Skin of body (tissue), 1 donor: ENCODE measurements at regions not wholly inside any gene's neighbourhood (a gene's known extent, or its start where the extent isn't known, plus 50 kb on each side); places are given as distances from the start of the nearest gene placed in this dataset.
"Not testable (repeated sequence)": the region's sequence is repeated elsewhere in the genome, so short reads cannot be mapped to it uniquely, and the experiment has no call there.

ENCODE experiments used
- DNase-seq: peaks from one replicate; lab custom pipeline; 2025; lab: John Stamatoyannopoulos, UW

DNA sequence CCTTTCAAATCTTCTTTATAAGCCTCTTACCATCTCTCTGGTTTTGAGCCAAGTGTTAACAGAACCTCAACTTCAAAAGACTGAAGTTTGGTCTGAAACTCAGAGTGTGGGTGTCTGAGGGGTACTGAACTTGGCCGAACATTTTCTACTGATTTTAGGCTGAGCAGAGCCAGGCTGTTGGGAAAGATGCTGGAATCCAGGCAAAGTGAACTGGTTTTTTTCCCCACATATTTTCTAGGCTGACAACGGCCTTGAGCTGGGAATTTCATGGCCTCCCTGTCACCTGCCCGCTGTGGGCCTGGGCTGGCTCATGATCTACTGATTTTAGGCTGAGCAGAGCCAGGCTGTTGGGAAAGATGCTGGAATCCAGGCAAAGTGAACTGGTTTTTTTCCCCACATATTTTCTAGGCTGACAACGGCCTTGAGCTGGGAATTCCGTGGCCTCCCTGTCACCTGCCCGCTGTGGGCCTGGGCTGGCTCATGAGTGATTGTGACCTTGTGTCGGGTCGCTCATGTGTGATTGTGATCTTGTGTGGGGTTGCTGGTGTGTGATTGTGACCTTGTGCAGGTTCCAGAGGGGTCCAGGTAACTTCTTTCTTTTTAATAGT is 204.4 kb downstream of the NPIPB11 start:
- not testable (repeated sequence) for DNase-seq

DNA sequence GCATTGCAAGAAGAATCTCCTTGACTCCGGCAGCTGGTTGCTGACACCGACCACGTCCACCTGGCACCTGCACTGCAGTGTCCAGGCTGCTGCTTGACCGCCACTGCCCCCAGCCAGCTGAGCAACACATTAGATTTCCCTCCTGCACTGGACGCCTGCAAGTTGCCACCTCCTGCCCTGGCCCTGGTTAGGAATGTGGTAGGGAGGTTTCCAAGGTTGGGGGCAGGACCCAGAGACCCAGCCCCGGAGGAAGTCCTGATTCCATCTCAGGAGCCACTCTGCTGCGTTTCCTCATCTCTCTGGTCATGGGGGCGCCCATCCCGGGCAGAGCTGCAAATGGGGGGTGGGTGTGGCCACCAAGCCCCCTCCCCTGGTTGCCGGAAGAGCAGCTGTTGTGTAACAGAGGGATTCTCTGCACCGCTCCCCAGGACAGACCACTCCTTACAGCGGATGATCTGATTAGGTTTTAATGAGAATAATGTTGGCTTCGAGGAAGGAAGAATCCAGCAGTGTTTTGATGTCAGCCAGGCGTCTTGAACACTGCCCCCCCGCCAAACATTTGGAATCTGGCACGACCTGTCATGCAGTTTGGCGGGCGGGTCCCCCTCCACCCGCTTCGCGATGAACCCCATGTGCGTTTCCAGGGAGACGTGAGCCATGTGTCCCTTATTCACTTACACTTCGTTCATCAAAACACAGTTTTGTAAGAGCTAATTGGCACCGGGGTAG is 205.1 kb downstream of the NPIPB11 start:
- peak; percentile 57 for DNase-seq

DNA sequence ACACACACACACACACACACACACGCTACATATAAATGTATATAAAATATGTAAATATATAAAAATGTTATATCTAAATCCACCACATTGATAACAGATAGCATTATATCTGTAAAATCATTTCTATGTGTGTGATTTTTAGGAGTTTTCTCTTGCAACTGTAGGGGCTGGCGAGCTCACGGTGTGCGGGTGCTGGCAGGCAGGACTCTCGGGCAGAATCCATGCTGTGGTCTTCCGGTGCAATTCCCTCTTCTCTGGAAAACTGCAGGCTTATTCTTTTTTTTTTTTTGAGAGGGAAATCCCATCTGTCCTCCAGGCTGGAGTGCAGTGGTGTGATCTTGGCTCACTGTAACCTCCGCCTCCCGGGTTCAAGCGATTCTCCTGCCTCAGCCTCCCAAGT is 205.8 kb downstream of the NPIPB11 start:
- DNase-seq: not testable (repeated sequence)

DNA sequence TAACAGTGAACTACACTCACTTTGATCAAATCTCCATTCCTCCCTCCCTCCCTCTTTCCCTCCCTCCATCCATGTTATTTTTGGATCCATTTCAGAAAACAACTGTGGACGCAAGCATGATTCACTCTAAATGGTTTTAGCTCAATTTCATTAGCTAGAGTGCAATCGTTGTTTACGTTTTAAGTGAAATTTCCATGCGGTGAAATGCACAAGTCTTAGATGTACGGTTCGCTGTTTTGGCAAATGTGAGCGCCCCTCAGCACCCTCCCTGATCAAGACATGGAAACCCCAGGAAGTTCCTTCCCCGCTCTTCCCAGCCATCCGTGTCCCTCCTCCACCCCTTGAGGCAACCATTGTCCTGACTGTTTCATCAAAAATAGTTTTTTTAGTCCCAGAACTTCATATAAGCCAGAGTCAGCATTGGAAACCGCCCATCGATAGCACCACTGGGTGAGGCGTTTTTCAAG is 206.3 kb downstream of the NPIPB11 start:
- not testable (repeated sequence) for DNase-seq

DNA sequence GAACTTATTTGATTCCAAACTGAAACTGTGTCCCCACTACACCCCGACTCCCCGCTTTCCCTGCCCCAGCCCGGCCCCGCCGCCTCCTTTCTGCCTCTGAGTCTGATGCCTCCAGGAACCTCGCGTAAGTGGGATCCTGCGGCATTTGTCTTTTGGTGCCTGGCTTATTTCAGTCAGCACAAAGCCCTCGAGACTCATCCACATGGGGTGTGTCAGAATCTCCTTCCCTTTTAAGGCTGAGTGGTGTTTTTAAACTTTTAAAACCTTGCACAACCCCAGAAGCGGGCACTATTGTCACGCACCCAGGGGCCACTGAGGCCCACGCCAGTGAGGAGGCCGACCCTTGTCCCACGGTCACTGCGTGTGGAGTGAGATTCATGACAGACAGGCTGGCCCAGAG is 206.9 kb downstream of the NPIPB11 start:
- DNase-seq: not testable (repeated sequence)

DNA sequence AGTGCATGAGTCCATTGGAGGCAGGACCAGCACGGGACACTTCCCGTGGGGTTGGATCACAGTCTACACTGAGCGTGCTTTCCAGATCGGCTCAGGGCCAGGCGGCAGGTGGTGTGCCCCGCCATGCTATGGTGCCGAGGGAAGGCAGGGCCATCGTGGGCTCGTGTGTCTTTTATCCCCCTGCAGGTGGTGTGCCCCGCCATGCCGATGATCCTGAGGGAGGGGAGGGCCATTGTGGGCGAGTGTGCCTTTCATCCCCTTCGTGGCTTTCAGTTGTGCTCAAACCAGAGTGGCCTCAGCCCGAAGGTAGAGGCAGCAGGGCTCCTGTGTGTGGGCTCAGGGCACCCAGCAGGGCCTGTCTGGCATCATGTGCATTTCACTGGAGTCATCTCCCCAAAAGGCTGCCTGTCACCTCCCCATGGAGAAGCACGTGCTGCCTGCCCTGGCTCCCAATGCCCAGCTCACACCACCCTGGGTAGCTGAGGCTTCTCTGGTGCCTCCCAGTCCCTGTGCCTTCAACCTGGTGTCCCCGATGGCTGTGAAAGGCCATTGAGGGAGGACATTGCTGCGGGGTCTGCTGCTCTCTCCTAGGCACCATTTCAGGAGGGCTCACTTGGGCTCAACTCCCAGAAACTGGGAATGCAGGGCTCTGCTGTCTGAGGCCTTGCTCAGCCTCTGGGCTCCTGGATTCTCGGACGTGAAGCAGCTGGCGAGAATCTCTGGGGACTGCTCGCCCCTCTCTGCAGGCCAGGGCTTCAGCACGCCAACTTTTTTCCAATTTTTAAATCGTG is 207.6 kb downstream of the NPIPB11 start:
- no peak for DNase-seq

DNA sequence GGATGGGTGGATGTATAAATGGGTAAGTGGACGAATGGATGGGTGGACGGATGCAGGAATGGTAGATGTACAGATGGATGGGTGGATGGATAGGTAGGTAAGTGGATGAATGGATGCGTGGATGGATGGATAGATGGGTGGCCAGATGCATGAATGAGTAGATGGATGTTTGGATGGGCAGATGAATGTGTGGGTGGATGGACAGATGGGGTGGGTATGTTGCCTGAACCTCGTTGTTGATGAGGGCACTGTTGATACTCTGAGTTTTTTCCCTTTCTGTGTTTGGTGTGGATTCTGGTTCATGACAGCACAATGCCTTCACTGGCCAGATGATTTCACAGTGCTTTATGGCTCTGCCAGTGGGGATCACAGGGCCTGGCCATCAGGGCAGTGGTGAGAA is 208.3 kb downstream of the NPIPB11 start:
- DNase-seq: no peak

DNA sequence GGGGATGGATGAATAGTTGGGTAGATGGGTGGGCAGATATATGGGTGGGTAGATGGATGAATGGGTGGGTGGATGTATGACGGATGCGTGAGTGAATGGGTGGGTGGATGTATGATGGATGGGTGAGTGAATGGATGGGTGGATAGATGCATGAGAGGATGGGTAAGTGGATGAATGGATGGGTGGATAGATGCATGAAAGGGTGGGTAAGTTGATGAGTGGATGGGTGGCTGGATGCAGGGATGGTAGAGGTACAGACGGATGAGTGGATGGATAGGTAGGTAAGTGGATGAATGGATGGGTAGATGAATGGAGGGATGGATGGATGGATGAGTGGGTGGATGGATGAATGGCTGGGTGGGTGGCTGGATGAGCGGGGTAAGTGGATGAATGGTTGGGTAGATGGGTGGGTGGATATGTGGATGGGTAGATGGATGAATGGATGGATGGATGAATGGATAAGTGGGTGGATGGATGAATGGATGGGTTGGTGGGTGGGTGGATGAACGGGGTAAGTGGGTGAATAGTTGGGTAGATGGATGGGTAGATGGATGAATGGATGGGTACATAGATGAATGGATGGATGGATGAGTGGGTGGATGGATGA is 208.9 kb downstream of the NPIPB11 start:
- DNase-seq: not testable (repeated sequence)

DNA sequence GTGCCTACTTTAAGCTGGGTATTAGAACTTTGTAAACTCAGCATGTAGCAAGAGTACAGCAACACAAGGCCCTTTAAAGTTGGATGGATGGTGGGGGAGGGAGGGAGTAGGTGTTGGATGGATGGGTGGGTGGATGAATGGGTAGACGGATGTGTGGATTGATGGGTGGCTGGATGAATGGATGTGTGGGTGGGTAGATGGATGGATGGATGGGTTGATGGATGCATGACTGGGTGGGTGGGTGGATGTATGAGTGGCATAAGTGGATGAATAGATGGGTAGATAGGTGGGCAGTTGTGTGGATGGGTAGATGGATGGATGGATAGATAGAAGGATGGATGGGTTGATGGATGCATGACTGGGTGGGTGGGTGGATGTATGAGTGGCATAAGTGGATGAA is 209.8 kb downstream of the NPIPB11 start:
- not testable (repeated sequence) for DNase-seq

DNA sequence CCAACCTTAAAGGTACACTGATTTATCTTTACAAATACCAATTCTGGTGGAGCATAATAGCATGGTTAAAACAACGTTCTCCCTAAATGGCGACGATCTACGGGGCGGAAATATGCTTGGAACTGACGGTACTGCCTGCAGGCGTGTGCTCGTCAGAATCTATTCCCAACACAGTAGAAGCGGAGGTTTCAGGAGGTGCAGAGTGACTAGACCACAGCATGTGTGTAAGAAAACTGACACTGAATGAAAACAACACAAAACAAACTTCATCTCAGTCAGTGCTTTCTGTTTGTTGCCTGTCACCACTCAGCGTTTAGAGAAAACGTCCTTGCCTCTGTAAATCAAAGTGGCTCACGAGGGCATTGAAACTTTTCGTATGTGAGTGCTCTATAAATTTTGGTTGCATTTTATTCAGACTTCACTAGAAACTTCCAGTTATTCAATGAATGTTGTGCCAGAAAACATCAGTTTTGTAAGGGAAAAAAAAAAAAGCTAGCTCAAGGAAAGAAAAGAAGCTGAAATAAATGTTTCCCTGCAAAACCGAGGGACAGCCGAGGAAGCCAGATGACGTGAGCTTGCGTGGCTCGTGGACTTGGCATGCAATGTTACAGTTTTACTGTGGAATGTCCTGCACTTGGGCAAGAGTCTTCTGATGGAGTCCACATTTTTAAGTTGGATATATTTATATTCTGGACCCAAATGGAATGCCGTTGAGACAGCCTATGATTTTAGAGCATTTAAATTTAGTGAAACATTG is 210.4 kb downstream of the LAT start:
- DNase-seq: peak; percentile 21

DNA sequence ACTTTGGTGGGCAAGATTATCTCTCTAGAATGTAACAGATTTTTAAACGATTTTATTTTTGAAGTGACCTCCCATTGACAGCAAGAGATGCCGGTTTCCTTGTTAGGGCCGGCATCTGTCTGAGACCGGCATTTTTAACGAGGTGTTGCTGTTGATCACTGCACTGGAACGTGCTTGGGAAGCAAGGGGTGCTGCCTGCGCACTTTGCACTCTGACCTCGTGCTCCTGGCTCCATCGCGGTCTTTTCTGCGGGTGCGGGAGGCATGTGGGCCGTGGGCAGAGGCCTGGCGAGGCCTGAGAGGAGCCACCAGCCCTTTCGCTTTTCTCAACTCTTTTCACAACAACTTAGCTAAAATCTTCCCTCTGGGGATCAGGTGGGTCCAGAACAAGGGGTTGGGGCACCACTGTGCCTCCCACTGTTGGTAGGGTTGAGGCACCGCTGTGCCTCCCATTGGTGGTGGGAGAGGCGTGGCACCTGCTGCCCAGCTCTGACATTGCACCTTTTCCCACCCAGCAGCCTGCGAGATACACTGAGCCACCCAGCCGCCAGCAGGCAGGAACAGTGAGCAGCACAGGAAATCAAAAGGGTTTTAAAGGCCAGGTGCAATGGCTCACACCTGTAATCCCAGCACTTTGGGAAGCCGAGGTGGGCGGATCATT is 209.5 kb downstream of the LAT start:
- not testable (repeated sequence) for DNase-seq

DNA sequence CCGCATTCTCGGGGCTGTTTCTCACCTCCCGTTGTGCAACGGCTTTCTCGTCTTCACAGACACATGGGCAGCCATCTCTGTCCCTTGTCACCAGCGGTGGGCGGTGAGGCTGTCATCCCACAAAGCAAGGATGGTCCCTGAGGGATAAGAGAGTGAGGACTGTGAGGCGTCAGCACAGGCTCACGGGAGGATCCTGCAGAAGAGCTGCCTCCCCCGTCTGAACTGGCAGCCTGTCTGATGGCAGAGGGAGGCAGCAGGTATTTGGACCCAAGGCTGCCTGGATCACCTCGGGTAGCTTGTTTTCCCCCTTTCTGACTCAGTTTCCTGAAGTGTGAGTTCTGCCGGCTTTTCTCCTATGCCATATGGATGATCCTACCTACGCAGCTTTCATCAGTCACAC is 208.8 kb downstream of the LAT start:
- not testable (repeated sequence) for DNase-seq

DNA sequence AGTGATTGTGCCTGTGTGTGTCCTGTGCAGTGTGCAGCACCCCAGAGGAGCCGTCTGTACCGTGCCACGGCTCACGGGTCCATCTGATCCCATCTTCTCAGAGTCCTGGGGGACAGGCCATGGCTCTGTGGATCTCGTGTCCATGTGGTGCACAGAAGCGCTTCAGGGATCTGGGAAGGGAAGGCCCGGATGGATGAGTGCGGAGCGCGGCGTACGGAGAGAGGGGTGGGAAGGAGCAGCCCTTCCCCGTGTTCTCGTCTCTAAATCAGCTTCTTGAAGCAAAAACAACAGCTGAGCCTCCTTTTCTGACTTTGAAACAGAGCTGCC is 208.4 kb downstream of the LAT start:
- DNase-seq: not testable (repeated sequence)

DNA sequence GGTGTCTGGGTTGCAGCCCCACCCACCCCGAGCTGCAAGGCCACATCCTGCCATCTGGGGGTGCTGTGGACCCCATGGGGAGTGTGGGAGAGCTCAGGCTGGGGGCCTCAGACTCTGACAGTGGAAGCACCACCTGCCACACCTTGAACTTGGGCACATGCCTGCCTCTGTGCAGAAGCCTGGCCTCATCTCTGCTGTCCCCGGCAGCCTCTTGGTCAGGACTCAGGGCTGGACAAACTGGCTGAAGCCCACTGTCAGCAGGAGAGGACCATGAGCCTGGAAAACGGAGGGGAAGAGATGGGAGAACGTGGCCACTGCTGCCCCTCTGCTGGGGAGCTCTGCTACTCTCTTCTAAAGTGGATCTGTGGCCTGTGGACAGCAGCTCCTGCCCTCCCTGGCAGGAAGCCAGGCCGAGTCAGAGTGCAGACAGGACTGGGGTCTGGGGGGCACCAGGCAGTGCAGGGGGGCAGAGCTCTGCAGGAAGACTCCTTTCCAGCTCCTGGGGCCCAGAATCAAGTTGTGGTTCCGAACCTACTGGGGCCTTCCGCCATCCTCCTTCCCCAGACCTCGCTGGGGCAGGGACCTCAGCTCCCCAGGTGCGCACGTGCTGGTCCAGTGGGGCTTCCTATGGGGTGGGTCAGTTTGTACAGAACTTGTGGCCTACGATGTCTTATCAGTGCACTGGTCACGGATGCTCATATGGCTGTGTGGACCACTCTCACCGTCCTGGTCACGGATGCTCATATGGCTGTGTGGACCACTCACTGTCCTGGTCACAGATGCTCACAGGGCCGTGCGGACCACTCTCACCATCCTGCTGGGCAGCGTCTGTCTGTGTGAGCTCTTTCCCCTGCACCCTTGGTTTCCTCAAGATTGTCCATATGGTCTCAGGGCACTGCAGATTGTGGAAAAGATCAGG is 207.7 kb downstream of the LAT start:
- no peak for DNase-seq

DNA sequence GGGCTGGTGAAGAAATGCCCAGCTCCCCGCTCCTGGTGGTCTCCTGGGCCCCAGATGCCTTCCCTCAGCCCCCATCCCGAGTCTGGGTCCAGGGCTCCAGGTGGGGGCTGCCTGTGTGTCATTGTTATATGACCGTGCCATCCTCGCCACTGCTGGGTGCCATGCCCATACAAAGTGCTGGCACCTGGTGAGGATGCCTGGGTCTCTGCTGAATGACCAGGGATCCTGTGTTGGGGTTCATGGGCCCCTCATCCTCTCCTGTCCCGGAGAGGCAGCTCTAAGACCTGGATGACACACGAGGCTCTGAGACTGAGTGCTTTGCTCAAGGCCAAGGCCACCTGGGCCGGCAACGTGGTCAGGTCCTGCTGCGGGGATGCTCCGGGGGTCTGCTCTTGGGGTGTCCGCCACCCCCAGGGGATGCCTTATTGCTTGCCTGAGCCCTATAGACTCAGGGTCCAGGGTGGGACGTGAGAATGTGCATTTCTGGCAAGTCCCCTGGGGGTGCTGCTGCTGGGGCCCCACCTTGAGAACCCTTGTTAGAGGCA is 206.9 kb downstream of the LAT start:
- not testable (repeated sequence) for DNase-seq

DNA sequence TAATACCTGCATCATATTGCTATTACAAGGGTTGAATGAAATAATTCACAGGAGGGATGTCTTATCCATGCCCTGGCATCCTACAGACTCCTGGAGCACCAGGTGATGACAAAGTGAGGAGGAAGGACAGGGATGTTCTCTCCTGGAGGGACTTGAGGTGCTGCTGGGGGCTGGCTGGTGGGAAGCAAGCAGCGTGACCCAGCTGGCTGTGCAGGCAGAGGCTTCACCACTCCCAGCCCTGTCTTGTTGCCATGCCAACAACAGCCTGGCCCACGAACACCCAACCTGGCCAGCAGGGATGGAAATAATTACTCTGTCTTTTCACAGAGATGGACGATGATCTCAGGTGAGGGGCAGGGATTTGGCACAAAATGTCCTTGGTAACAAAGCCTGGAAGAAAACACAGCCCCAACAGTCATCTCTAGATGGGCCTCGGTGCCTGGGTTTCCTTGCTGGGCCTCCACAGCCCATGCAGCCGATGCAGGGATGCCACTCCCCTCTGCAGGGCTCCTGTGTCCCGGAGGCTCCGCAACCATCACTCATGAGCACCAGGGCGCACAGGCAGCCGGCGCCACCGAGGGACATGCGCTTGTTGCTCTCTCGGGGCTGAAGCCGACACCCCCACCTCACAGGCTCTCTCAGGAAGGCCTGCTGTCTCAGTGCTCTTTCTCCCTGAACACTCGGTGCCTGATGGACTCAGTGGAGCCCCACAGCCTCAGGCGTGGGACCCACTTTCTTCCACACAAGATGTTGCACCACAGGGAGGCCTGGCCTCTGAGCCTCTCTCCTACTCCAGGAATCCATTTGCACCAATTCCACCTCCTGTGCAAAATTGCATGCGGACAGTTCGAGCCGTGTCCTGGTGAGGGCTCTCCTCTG is 205.9 kb downstream of the LAT start:
- DNase-seq: not testable (repeated sequence)

DNA sequence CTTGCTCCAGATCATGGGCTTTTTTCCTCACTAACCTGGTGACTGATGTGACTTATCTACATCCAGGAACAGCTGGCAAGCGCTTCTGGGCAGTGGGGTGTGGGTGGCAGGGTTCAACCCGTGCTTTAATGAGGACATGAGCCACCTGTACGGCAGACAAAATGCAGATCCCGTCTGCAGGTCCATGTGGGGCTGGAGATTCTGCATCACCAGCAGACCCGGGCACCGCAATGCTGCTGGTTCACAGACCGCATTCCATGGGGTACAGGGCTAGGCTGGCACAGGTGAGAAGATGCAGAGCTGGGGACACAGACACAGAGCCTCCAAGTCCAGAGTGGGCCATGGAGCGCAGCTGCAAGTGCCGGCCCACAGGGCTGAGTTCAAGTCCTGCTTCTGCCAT is 204.0 kb downstream of the LAT start:
- not testable (repeated sequence) for DNase-seq
